ENCODE measurements at regions not wholly inside any gene's neighbourhood (a gene's known extent, or its start where the extent isn't known, plus 50 kb on each side); places are given as distances from the start of the nearest gene placed in this dataset.

- TF ChIP-seq CTCF (IDR thresholded peaks at IDR 0.05; ENCODE audit: poor library complexity, severe bottlenecking) (no peak), SMC3 (conservative IDR thresholded peaks at IDR 0.05; ENCODE audit: poor library complexity) (no peak), EZH2 (IDR thresholded peaks at IDR 0.05; ENCODE audit: borderline replicate concordance, insufficient read depth, low read length, poor library complexity, severe bottlenecking) (no peak), POLR2AphosphoS5 (IDR thresholded peaks at IDR 0.05) (no peak), EP300 (conservative IDR thresholded peaks at IDR 0.05; ENCODE audit: poor library complexity, severe bottlenecking) (no peak), MXI1 (conservative IDR thresholded peaks at IDR 0.05; ENCODE audit: poor library complexity, severe bottlenecking) (no peak), REST (IDR thresholded peaks at IDR 0.05; ENCODE audit: borderline replicate concordance) (no peak), RAD21 (conservative IDR thresholded peaks at IDR 0.05) (no peak), TAF1 (IDR thresholded peaks at IDR 0.05; ENCODE audit: low read depth) (no peak)
Measured at GRCh38 chr1:238787471-238787870, 598.9 kb upstream of the CHRM3 start.

All from neural cell (in vitro differentiated cells).